ENCODE measurements at regions not wholly inside any gene's neighbourhood (a gene's known extent, or its start where the extent isn't known, plus 50 kb on each side); places are given as distances from the start of the nearest gene placed in this dataset.

- TF ChIP-seq TEAD4 (IDR thresholded peaks at IDR 0.05) (no peak), ZBTB7A (IDR thresholded peaks at IDR 0.05; ENCODE audit: low read depth) (no peak)
- TF ChIP-seq, protein P1, sequence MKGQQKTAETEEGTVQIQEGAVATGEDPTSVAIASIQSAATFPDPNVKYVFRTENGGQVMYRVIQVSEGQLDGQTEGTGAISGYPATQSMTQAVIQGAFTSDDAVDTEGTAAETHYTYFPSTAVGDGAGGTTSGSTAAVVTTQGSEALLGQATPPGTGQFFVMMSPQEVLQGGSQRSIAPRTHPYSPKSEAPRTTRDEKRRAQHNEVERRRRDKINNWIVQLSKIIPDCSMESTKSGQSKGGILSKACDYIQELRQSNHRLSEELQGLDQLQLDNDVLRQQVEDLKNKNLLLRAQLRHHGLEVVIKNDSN (IDR thresholded peaks at IDR 0.05), result no peak
Measured at GRCh38 chr4:15291122-15291521, 136.7 kb upstream of the C1QTNF7 start.

GRCh38 chr4:15293711-15294110 lies 134.1 kb upstream of the C1QTNF7 start:
- TF ChIP-seq CREB1 (IDR thresholded peaks at IDR 0.05; ENCODE audit: low read depth), result no peak
- TF ChIP-seq RAD21 (IDR thresholded peaks at IDR 0.05; ENCODE audit: low read depth), result no peak
- TF ChIP-seq FOXM1 (IDR thresholded peaks at IDR 0.05; ENCODE audit: borderline replicate concordance, low read depth), result no peak
- TF ChIP-seq NFIC (IDR thresholded peaks at IDR 0.05), result no peak
- TF ChIP-seq EP300 (IDR thresholded peaks at IDR 0.05; ENCODE audit: borderline replicate concordance), result no peak
- no peak for TF ChIP-seq YY1 (IDR thresholded peaks at IDR 0.05; ENCODE audit: low read depth)
- TF ChIP-seq TAF1 (IDR thresholded peaks at IDR 0.05; ENCODE audit: low read depth), result no peak
- no peak for TF ChIP-seq TEAD4 (IDR thresholded peaks at IDR 0.05)
- no peak for TF ChIP-seq EGR1 (IDR thresholded peaks at IDR 0.05)
- TF ChIP-seq TCF12 (IDR thresholded peaks at IDR 0.05; ENCODE audit: low read depth), result no peak
- no peak for TF ChIP-seq ZBTB7A (IDR thresholded peaks at IDR 0.05; ENCODE audit: low read depth)
- no peak for TF ChIP-seq CEBPB (IDR thresholded peaks at IDR 0.05)
- TF ChIP-seq, protein P2, sequence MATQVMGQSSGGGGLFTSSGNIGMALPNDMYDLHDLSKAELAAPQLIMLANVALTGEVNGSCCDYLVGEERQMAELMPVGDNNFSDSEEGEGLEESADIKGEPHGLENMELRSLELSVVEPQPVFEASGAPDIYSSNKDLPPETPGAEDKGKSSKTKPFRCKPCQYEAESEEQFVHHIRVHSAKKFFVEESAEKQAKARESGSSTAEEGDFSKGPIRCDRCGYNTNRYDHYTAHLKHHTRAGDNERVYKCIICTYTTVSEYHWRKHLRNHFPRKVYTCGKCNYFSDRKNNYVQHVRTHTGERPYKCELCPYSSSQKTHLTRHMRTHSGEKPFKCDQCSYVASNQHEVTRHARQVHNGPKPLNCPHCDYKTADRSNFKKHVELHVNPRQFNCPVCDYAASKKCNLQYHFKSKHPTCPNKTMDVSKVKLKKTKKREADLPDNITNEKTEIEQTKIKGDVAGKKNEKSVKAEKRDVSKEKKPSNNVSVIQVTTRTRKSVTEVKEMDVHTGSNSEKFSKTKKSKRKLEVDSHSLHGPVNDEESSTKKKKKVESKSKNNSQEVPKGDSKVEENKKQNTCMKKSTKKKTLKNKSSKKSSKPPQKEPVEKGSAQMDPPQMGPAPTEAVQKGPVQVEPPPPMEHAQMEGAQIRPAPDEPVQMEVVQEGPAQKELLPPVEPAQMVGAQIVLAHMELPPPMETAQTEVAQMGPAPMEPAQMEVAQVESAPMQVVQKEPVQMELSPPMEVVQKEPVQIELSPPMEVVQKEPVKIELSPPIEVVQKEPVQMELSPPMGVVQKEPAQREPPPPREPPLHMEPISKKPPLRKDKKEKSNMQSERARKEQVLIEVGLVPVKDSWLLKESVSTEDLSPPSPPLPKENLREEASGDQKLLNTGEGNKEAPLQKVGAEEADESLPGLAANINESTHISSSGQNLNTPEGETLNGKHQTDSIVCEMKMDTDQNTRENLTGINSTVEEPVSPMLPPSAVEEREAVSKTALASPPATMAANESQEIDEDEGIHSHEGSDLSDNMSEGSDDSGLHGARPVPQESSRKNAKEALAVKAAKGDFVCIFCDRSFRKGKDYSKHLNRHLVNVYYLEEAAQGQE (IDR thresholded peaks at IDR 0.05; ENCODE audit: low read depth), result no peak
- TF ChIP-seq, protein P1 (IDR thresholded peaks at IDR 0.05), result no peak
- TF ChIP-seq, protein P3, sequence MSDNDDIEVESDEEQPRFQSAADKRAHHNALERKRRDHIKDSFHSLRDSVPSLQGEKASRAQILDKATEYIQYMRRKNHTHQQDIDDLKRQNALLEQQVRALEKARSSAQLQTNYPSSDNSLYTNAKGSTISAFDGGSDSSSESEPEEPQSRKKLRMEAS (IDR thresholded peaks at IDR 0.05), result no peak

DNA sequence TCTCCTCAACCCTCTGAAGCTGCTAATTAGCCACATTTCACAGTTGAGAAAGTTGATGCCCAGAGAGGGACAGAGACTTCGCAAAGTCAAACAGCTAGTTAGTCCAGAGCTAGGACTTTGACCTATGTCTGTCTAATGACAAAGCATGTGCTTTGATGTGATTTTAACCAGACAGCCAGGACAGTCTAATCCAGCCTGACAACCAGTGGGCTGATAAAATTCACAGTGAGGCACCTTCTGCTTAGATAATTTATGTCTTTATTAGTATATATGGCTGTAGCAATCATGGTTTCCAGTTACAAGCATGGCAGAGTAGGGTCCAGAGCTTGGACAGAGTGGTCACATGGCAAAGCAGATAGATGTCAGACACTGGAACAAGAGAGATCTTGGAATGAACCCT lies 133.6 kb upstream of the C1QTNF7 start:
- TF ChIP-seq TCF12 (IDR thresholded peaks at IDR 0.05; ENCODE audit: low read depth) (no peak), TEAD4 (IDR thresholded peaks at IDR 0.05) (no peak), EP300 (IDR thresholded peaks at IDR 0.05; ENCODE audit: borderline replicate concordance) (no peak), EGR1 (IDR thresholded peaks at IDR 0.05) (no peak), CREB1 (IDR thresholded peaks at IDR 0.05; ENCODE audit: low read depth) (no peak)

DNA sequence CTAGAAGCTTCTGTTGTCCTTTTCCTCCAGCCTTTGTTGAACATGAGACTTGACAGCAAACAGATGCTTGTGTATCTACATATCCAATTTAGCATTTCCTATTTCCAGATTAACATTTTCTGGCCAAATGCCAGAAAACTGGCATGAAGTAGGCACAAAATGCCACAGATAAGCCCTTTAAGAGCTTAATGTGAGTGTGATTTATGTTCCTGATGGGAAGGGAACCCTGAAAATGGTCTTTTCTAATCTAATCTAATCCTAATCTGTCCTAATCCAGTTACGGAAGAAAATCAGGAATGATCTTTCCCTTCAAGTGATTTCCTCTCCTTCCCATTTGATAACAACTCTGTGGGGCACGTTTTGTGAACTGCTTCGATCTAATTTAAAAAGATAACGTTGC lies 133.0 kb upstream of the C1QTNF7 start:
- TF ChIP-seq YY1 (IDR thresholded peaks at IDR 0.05; ENCODE audit: low read depth) (no peak), EGR1 (IDR thresholded peaks at IDR 0.05) (no peak), ZBTB7A (IDR thresholded peaks at IDR 0.05; ENCODE audit: low read depth) (no peak)
- TF ChIP-seq, protein P3 (IDR thresholded peaks at IDR 0.05), result no peak

DNA sequence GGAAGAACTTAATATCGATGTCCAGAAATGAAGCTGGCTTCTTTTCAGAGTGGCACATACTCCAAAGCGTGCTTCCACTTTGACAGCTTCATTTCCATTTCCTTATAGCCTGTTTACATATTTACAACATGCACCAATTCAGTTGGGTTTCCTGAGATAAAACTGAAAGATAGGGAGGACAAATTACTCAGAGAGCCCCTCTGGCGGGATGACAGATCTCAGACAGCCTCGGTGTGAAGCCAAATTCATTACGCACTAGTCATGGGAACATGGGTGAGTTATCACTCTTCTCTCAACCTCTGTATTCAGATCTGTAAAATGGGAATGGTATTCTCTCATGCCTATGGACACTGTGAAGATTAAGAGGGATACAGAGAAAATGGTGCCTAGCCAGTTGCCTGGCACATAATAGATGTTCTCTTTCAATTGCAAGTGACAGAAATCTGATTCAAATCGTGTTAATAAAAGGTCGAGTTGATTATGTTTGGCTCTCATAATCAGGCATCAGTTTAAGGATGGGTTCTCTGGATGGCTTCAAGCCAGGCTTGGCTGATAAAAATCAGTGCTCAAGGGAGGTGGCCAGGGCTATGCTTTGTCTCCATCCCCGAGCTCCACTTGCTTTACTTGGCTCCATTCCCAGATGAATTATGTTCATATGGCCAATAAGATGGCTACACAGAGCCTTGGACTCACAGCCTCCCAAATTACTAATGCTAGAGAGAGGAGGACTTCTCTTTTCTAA lies 132.2 kb upstream of the C1QTNF7 start:
- TF ChIP-seq NFIC (IDR thresholded peaks at IDR 0.05) (no peak), YY1 (IDR thresholded peaks at IDR 0.05; ENCODE audit: low read depth) (no peak), FOXM1 (IDR thresholded peaks at IDR 0.05; ENCODE audit: borderline replicate concordance, low read depth) (no peak), EP300 (IDR thresholded peaks at IDR 0.05; ENCODE audit: borderline replicate concordance) (no peak), CREB1 (IDR thresholded peaks at IDR 0.05; ENCODE audit: low read depth) (no peak), TAF1 (IDR thresholded peaks at IDR 0.05; ENCODE audit: low read depth) (no peak), EGR1 (IDR thresholded peaks at IDR 0.05) (no peak), TEAD4 (IDR thresholded peaks at IDR 0.05) (no peak), RAD21 (IDR thresholded peaks at IDR 0.05; ENCODE audit: low read depth) (no peak), TCF12 (IDR thresholded peaks at IDR 0.05; ENCODE audit: low read depth) (no peak), CEBPB (IDR thresholded peaks at IDR 0.05) (no peak), ZBTB7A (IDR thresholded peaks at IDR 0.05; ENCODE audit: low read depth) (no peak)
- TF ChIP-seq, protein P1 (IDR thresholded peaks at IDR 0.05), result no peak
- TF ChIP-seq, protein P2 (IDR thresholded peaks at IDR 0.05; ENCODE audit: low read depth), result no peak
- TF ChIP-seq, protein P3 (IDR thresholded peaks at IDR 0.05), result no peak

Measured in Ishikawa (cell line).